Stimulated activated CD8-positive, alpha-beta memory T cell treated with anti-CD3 and anti-CD28 coated beads, Interleukin-15, amount 100 ng/mL, for 24 hours (primary cell): ENCODE measurements at regions not wholly inside any gene's neighbourhood (a gene's known extent, or its start where the extent isn't known, plus 50 kb on each side); places are given as distances from the start of the nearest gene placed in this dataset.

Experiments
- DNase-seq: peaks from one replicate; pipeline ENCODE4 v3.0.0-alpha.2; 2020; ENCODE audit warnings: low read depth

DNA sequence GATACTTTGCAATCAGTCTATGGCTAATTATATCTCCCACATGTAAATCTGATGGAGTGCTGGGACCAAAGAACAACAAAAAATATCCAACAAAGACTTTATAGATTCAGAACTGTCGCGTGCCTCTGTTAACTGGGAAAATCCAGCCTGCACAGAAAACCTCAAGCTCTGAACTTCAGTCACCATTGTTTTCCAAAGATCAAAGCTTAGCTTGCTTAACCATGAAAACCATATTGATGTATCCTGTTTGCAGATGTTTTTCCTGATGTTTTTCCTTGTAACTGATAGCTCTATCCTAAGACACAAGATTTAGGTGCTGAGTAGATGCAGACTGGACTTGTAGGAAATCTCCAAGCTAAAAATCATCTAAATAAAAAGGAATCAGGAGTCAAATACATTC is 163.7 kb downstream of the GXYLT1 start:
- no peak for DNase-seq

DNA sequence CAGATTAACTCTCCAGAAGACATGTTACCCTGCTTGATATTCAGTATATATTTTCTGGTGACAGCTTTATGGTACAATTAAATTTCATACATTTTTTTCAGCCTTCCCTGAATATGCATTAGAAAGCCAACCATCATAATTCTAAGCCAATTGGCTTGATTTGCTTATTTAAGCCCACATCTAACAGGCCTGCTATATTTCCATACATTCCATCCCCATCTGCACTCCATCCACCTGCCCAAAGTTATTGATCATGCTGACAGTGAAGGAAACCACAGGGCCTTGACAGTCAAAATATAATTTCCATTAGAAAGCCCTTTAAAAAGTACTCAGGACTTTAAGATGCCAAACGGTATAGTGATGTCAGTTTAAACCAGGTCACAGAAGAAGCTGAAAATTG is 164.3 kb downstream of the GXYLT1 start:
- no peak for DNase-seq

GRCh38 chr12:41979574-41979973 is 165.1 kb downstream of the GXYLT1 start:
- no peak for DNase-seq

- no peak for DNase-seq
Observed at GRCh38 chr12:41972598-41972997, 172.1 kb downstream of the GXYLT1 start.

DNA sequence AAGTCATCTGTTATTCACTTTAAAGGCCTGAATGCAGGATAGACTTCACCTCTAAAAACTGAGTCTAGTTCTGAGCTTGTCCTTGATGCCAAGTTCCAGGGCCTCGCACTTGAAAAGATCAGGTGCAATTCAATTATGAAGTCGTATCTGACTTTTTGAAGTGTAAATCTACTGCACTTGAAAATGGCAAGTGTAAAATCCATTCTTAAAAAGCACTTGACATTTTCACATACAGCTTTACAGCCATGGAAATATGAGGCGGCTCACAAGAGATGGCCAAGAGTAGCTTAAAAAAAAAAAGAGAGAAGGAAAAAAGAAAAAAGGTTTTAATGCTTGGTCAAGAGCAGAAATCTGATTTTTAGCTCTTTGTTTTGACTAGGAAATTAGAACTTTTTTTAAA is 172.5 kb downstream of the GXYLT1 start:
- DNase-seq, result no peak

- DNase-seq, result no peak
Observed at GRCh38 chr12:41970744-41971143, 173.9 kb downstream of the GXYLT1 start.

- DNase-seq, result no peak
Observed at GRCh38 chr12:41968599-41968998, 176.1 kb downstream of the GXYLT1 start.

GRCh38 chr12:41967668-41968500 is 176.8 kb downstream of the GXYLT1 start:
- no peak for DNase-seq

- no peak for DNase-seq
Observed at GRCh38 chr12:41966916-41967315, 177.8 kb downstream of the GXYLT1 start.

DNA sequence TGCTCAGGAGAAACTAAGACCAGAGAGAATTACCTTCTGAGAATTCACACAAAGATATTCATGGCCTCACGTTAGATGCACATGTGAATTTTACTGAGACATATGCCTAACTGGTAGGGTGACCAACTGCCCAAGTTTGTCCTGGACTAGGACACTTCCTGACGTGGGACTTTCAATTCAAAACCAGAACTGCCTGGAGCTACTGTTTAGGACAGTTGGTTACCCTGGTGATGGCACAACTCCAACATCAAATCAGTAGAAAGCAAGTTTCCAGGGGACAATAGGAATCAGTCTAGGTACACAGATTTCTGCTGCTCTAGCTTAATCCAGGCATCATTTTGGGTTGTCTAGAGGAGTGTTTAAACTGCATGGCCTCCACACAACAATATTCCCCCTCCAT is 178.7 kb downstream of the GXYLT1 start:
- no peak for DNase-seq

- DNase-seq, result no peak
Observed at GRCh38 chr12:41963398-41963797, 181.3 kb downstream of the GXYLT1 start.

DNA sequence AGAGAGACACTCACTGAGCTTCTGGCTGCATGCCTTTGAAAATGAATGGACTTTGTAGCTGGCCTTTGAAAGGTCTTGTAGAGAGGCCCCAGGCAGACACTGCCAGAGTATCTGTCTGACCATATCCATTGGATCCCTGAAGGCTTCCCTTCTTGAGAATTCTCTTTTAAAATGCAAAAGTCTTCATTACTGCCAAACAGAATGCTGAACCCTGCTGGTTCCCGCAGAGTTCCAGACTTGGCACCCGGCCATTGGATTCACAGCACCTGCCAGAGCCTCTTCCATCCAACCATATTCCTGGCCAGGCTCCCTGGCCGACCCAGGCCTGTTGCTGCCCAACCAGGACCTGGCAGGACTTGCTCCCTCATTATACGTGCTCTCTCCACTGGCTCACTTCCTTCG is 182.5 kb downstream of the GXYLT1 start:
- no peak for DNase-seq

DNA sequence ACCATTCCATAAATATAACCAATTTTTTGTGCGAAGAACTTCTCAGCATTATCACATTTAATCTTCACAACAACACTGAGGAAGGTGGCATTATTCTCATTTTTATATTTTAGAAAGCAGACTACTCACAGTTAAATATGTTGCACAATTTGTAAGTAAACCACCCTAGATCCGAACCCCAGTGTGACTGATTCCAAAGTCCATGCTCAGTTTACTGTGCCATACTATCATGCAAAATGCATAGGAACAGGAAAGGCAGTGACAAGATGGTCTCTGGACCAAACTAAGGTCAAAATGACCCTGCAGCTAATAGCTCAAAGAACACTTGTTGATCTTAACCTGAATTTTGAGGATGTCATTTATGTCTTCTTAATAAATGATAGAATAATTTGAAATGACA is 185.4 kb downstream of the GXYLT1 start:
- no peak for DNase-seq

DNA sequence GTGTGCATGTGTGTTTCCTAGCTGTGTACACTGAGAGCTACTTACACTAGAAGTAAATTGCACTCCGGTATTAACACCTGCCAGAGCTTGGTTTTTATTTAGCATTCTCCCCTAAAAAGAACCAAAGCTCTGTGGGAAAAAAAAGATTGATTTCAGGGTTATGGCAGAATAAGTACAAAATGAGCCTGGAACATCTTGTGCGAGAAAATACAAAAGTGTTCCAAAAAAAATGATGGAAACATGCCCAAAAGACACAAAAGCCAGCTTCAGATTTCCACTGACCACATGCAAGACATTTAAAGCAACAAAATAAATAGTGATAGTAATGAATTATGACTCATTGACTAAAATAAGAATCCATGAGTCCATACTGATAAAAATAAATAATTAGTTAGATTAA is 188.3 kb downstream of the GXYLT1 start:
- DNase-seq, result no peak

DNA sequence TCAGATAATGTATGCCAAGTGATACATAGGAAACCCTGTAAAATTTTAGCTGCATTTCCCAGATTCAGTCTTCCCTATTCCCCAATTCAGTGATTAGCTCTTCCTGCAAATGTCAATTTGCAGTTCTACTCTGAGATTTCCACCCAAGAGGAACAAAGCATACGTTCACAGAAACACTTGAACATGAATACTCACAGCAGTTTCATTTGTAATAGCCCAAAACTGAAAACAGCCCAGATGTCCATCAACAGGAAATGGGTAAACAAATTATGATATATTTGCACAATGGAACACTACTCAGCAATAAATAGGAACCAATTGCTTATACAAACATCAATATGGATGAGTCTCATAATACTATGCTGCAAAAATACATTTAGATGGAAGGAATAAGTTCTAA is 194.2 kb downstream of the GXYLT1 start:
- DNase-seq, result no peak

DNA sequence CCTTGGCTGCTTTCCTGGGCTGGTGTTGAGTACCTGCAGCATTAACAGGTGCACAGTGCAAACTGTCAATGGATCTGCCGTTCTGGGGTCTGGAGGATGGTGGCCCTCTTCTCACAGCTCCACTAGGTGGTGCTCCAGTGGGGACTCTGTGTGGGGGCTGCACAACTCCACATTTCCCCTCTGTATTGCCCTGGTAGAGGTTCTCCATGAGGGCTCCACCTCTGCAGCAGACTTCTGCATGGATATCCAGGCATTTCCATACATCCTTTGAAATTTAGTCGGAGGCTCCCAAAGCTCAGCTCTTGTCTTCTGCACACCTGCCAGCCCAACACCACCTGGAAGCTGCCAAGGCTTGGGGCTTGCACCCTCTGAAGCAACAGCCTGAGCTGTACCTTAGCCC is 198.6 kb downstream of the GXYLT1 start:
- DNase-seq, result no peak

DNA sequence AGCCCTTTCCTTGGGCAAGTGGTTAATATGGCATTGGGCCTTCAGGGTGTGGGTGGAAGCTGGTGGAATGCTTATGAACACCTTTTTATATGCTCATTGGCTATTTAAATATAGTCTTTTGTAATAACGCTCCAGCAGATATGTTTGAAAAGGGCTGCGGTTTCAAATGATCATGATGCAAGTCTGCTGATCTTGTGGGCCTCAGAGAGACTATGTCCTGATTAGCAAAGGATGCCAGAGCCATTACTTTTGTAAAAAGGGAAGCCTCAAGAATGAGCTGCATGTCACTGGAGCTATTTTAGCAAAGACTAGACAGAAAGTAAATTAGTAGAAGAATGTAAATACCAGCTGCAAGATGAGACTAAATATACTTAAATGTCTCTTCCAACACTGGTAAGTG is 200.5 kb downstream of the GXYLT1 start:
- no peak for DNase-seq

DNA sequence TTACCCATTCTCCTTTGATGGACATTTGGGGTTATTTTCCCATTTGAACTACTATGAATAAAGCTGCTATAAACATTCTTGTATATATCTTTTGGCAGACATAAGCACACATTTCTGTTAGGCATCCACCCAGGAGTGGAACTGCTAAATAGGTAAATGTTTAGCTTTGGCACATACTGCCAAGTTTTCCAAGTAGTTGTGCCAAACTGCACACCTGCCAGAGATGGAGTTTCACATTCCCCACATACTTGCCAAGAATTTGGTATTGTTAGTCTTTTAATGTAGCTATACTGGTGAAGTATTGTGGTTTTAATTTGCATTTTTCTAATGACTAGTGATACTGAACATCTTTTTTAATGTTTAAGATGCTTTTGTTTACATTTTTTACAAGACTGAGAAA is 201.0 kb downstream of the GXYLT1 start:
- DNase-seq, result no peak

GRCh38 chr12:41942354-41942753 is 202.3 kb downstream of the GXYLT1 start:
- DNase-seq, result no peak

- no peak for DNase-seq
Observed at GRCh38 chr12:41941079-41941478, 203.6 kb downstream of the GXYLT1 start.

DNA sequence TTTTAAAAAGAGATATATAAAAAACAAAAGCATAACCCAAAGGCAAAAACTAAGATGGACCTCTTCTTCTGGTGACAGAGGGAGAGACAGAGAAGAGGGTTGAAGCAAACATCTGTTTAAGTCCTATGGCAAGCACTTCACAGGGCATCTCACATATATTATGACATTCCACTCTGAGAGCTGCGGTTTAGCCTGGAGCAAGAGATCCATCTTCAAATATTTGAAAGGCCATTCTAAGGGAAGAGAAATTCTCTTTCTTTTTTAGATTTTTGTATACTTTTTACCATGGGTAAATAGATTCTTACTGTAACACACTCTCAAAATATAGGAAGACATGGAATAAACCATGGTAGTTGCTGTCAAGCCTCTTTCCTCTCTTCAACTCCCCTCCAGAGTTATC is 204.1 kb downstream of the GXYLT1 start:
- no peak for DNase-seq

DNA sequence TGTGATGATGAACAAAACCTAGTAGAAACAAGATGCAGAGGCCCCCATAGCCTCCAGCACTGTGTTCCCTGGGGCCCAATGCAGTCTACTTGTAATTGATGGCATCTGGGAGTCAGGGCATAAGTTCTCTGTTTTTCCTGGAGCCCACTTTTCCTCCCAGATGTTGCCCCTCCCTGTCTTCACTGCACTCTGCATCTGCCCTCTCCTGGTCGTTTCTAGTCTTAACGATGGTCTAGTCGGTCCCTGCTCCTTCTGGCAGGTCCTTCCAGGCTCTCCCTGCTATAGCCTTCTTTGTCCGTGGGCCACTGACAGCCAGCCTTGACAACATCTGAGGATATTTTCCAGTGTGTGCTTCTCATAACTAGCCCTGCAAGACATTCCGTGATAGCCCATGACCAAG is 208.3 kb downstream of the GXYLT1 start:
- DNase-seq, result no peak

DNA sequence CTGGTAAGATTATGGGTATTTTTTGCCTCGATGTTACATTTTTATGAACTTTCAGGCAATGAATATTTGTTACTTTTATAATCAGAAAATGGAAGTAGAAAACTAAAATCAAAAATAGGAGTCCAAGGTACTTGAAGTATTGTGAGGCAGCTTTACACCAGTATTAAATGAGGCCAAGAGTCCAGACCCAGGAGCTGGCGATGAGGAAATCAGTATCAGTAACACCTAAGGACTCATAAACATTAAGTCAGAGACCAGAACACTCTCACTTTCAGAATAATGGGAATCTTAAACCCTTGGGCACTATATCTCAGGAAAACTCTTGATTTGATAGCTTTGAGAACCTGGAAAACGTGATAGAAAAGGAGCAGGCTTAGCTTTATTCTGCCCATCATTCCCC is 208.8 kb downstream of the GXYLT1 start:
- no peak for DNase-seq

DNA sequence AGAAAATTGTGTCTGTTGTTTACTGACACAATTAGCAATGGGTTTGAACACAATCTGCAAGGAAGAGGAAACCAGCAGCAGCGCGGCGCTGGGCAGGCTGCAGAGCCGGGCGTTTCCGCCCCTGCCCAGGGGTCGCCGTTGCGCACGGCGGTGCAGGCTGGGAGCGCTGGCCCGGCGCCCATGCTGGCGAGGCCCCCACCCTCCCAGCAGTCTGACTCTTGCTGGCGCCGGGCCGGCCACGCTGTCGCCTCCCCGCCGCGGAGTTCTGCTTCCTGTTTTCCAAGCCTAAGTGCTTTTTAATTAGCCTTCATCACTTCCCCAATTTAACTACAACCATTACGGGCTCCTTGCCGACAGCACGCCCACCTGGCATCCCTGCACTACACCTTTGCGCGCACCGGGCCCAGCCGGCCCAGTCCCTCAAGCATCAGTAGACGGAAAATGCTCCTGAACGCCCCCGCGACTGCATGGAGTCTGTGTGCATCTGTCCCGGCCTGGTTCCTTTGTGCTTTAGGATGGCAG is 212.1 kb downstream of the GXYLT1 start:
- no peak for DNase-seq
